Stomach (tissue), 8 donors: ENCODE measurements at regions not wholly inside any gene's neighbourhood (a gene's known extent, or its start where the extent isn't known, plus 50 kb on each side); places are given as distances from the start of the nearest gene placed in this dataset.
"Not testable (repeated sequence)": the region's sequence is repeated elsewhere in the genome, so short reads cannot be mapped to it uniquely, and the experiment has no call there.

Experiments
- DNase-seq, 2 donors: peaks; one replicate each; pipeline versions ENCODE4 v3.0.0 to v3.0.0-alpha.2; 2013 to 2019
- H3K27ac ChIP-seq, 5 donors: fragments of 200-600 bp in 4 of 5; sonication (generic) in 4 of 5; one replicate each; pipeline ENCODE4 v1.5.1; 2013 to 2019; ENCODE audit warnings: mild to moderate bottlenecking in 1 of 5, moderate library complexity in 1 of 5
- H3K27me3 ChIP-seq, 3 donors: fragments of 200-600 bp; sonication (generic); one replicate each; pipeline ENCODE4 v1.5.1; 2017 to 2019; ENCODE audit warnings: mixed run types in 1 of 3
- H3K36me3 ChIP-seq, 4 donors: fragments of 200-600 bp; sonication (generic); 1 replicate in 3 of 4; 2 replicates in 1 of 4; pipeline ENCODE4 v1.5.1; 2016 to 2019
- H3K4me1 ChIP-seq, 4 donors: fragments of 200-600 bp; sonication (generic); one replicate each; pipeline ENCODE4 v1.5.1; 2016 to 2019
- H3K4me3 ChIP-seq, 4 donors: fragments of 200-600 bp; sonication (generic) in 3 of 4; one replicate each; pipeline ENCODE4 v1.5.1; 2016 to 2019; ENCODE audit warnings: mild to moderate bottlenecking in 1 of 4
- H3K9me3 ChIP-seq, 4 donors: fragments of 200-600 bp; sonication (generic); one replicate each; pipeline ENCODE4 v1.5.1; 2016 to 2019
- CTCF ChIP-seq, 7 experiments: fragments of 450-650 bp in 4 of 7; fragments of 200-600 bp in 3 of 7; sonication (generic) in 3 of 7; IDR thresholded peaks; one replicate each; pipeline ENCODE4 v1.5.1; 2016 to 2019; ENCODE audit warnings: antibody characterized with exemption in 7 of 7, control low read depth in 2 of 7, mild to moderate bottlenecking in 1 of 7
- EP300 ChIP-seq: sonication (generic); formaldehyde crosslinking; IDR thresholded peaks from one replicate; pipeline ENCODE4 v1.6.1; 2017; ENCODE audit warnings: antibody characterized with exemption
- POLR2A ChIP-seq, 4 donors: fragments of 450-650 bp; IDR thresholded peaks; one replicate each; pipeline ENCODE4 v1.6.1; 2016; ENCODE audit warnings: antibody characterized with exemption in 4 of 4, control low read depth in 2 of 4, mild to moderate bottlenecking in 1 of 4, moderate library complexity in 1 of 4
- POLR2AphosphoS5 ChIP-seq, 3 donors: sonication (generic); formaldehyde crosslinking; IDR thresholded peaks; one replicate each; pipeline ENCODE4 v1.6.1; 2016; ENCODE audit warnings: antibody characterized with exemption in 3 of 3
- WGBS, 5 donors: extraction: QIAGEN DNeasy Blood & Tissue Kit in 3 of 5; methylation state at CpG; one replicate each; pipeline versions ENCODE4 v1.1.5 to v1.1.7; 2013 to 2018; 5-methylcytosine and 5-hydroxymethylcytosine counted together
- intact Hi-C: fragments of 100-400 bp; cut with DNase I; formaldehyde crosslinking; loops from one replicate; pipeline ENCODE4 v1.15.1; 2023; ENCODE audit warnings: low total_unique reads
- donor health status: healthy with polysubstance abuse.
- donor health status: Bipolar disorder and iron deficiency.
- donor health status: healthy.

- WGBS, 5 donors: 84 to 90% (median 87%) methylated on average over 7 of the region's 7 CpGs
- Histone ChIP-seq H3K4me1 (peaks cover 13 to 25% (median 22%) of the 10 kb centered on the region in 4 donors), H3K36me3 (no peaks in the 10 kb centered on the region), H3K9me3 (peaks cover 0 to 13% (median 8%) of the 10 kb centered on the region in 4 donors), H3K27me3 (no peaks in the 10 kb centered on the region), H3K4me3 (no peak overlapping the region), H3K27ac (peak overlapping the region in 2 of 5 donors; percentile 1 to 5)
- intact Hi-C loops: no loop called here
- no peak for DNase-seq
- TF ChIP-seq POLR2AphosphoS5 (IDR thresholded peaks at IDR 0.05) (no peak), EP300 (no peak), CTCF (IDR thresholded peaks at IDR 0.05) (no peak), POLR2A (IDR thresholded peaks at IDR 0.05) (no peak)
These were observed 178.6 kb upstream of the SMAD3 start for GRCh38 chr15:66886686-66887273.

- DNase-seq, H3K4me1 ChIP-seq, H3K36me3 ChIP-seq, H3K4me3 ChIP-seq, H3K27ac ChIP-seq, intact Hi-C loops, H3K27me3 ChIP-seq: not testable (repeated sequence)
- peaks cover 0 to 13% (median 8%) of the 10 kb centered on the region in 4 donors for H3K9me3 ChIP-seq
These were observed 176.1 kb upstream of the SMAD3 start for GRCh38 chr15:66889298-66889697.

DNA sequence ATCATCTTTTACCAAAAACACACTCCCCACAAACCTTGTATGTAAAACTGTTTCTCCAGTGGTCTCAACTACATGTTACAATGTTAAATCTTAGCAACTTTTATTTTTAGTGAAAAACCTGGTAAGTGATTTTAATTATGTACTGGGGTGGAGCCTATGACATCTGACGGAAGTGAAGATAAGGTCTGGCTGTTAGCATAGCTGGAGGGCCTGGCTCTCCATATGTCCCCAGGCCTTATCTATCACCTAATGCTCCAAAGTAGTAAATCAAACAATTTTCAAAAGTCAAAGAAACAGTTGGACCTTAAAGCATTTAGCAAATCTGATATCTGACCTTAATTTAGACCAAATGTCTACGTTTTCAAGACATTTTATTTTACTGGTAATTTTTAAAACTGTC lies 173.6 kb upstream of the SMAD3 start:
- Histone ChIP-seq H3K27ac (no peak overlapping the region), H3K4me3 (no peak overlapping the region), H3K36me3 (no peaks in the 10 kb centered on the region), H3K4me1 (peaks cover 3 to 6% (median 4%) of the 10 kb centered on the region in 4 donors), H3K9me3 (peaks cover 0 to 13% (median 8%) of the 10 kb centered on the region in 4 donors), H3K27me3 (no peaks in the 10 kb centered on the region)
- WGBS, 5 donors: 22 to 38% (median 29%) methylated on average over 2 of the region's 2 CpGs
- intact Hi-C loops: no loop called here
- TF ChIP-seq POLR2A (IDR thresholded peaks at IDR 0.05) (no peak), CTCF (IDR thresholded peaks at IDR 0.05) (no peak), POLR2AphosphoS5 (IDR thresholded peaks at IDR 0.05) (no peak), EP300 (no peak)
- no peak for DNase-seq

DNA sequence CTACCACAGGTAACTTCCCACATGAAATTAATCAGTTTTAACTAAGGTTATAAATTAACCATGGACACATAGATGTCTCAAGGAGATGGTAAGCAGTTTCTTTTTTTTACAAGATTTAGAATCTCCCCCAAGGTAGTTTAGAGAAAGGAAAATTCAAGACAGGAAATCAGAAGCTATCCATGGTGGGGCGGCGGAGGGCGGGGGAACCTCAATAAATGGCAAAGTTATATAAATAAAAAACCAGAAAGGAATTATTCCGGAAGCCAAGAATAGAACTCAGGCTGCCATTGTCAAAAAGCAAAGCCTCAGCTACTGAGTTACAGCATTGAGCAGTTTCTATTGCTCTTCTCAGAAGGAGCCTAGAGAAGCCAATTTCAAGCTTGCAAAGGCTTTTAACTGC lies 172.1 kb upstream of the SMAD3 start:
- intact Hi-C loops: no loop called here
- Histone ChIP-seq H3K4me3 (no peak overlapping the region), H3K4me1 (peaks cover 3 to 11% (median 4%) of the 10 kb centered on the region in 4 donors), H3K27ac (no peak overlapping the region), H3K36me3 (no peaks in the 10 kb centered on the region), H3K27me3 (no peaks in the 10 kb centered on the region), H3K9me3 (peaks cover 0 to 13% (median 8%) of the 10 kb centered on the region in 4 donors)
- WGBS, 5 donors: 80 to 92% (median 86%) methylated on average over 4 of the region's 4 CpGs
- DNase-seq: no peak
- no peak for TF ChIP-seq POLR2AphosphoS5 (IDR thresholded peaks at IDR 0.05)
- no peak for TF ChIP-seq POLR2A (IDR thresholded peaks at IDR 0.05)
- TF ChIP-seq CTCF (IDR thresholded peaks at IDR 0.05): no peak
- no peak for TF ChIP-seq EP300

GRCh38 chr15:66894363-66894762 lies 171.0 kb upstream of the SMAD3 start:
- Histone ChIP-seq H3K4me1 (peaks cover 3 to 11% (median 4%) of the 10 kb centered on the region in 4 donors), H3K9me3 (peaks cover 0 to 9% (median 5%) of the 10 kb centered on the region in 4 donors), H3K4me3 (no peak overlapping the region), H3K27ac (no peak overlapping the region), H3K27me3 (no peaks in the 10 kb centered on the region), H3K36me3 (no peaks in the 10 kb centered on the region)
- WGBS, 5 donors: 84 to 98% (median 91%) methylated on average over 5 of the region's 5 CpGs
- DNase-seq: no peak
- TF ChIP-seq CTCF (IDR thresholded peaks at IDR 0.05) (no peak), POLR2A (IDR thresholded peaks at IDR 0.05) (no peak), POLR2AphosphoS5 (IDR thresholded peaks at IDR 0.05) (no peak), EP300 (no peak)
- intact Hi-C loops: no loop called here
